ENCODE measurements at regions not wholly inside any gene's neighbourhood (a gene's known extent, or its start where the extent isn't known, plus 50 kb on each side); places are given as distances from the start of the nearest gene placed in this dataset.

DNA sequence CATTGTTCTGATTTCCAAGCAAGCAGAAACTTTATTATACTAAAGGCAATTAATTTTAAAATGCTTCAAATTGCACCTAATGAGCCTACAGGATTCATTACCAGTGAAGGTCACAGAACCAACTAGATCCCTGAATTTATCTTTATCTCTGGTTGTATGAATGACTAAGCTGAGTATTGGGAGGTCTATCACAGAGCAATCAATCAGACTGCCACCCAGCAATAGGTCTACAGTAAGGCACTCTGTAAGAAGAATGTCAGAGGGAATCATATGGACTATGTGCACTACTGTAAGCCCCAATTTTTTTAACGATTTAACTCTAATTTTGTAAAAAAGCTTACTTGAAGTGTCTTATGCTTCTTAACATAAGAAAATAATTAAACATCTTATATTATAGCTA lies 707.0 kb downstream of the AMY1C start:
- Histone ChIP-seq H3K27me3 (no peaks in the 10 kb centered on the region), H3K4me3 (no peak overlapping the region), H3K9me3 (peaks cover 0 to 36% of the 10 kb centered on the region in 2 donors), H3K27ac (no peak overlapping the region), H3K4me1 (no peaks in the 10 kb centered on the region), H3K36me3 (no peaks in the 10 kb centered on the region)
- TF ChIP-seq, protein P1, sequence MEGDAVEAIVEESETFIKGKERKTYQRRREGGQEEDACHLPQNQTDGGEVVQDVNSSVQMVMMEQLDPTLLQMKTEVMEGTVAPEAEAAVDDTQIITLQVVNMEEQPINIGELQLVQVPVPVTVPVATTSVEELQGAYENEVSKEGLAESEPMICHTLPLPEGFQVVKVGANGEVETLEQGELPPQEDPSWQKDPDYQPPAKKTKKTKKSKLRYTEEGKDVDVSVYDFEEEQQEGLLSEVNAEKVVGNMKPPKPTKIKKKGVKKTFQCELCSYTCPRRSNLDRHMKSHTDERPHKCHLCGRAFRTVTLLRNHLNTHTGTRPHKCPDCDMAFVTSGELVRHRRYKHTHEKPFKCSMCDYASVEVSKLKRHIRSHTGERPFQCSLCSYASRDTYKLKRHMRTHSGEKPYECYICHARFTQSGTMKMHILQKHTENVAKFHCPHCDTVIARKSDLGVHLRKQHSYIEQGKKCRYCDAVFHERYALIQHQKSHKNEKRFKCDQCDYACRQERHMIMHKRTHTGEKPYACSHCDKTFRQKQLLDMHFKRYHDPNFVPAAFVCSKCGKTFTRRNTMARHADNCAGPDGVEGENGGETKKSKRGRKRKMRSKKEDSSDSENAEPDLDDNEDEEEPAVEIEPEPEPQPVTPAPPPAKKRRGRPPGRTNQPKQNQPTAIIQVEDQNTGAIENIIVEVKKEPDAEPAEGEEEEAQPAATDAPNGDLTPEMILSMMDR (IDR thresholded peaks at IDR 0.05) = no peak
- no peak for DNase-seq (ENCODE audit: low spot score)

DNA sequence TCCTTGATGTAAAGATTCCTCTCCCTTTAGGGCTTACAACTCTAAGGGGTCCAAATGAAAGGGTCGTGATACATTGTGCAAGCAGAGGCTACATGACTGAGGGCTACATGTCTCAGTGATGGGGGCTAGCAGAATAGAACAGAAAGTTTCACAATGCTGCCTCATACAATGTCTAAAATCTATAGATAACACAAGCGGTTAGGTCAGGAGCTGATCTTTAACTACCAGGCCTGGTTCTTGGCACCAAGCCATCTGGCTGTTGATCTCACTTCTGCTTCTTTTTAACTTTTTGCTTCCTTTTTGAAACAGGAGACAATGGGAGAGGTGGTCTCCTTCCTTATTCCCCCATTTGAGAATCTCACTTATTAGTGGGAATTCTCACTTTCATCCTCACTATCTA lies 710.2 kb downstream of the AMY1C start:
- Histone ChIP-seq H3K4me3 (no peak overlapping the region), H3K4me1 (no peaks in the 10 kb centered on the region), H3K27ac (no peak overlapping the region), H3K9me3 (peaks cover 0 to 36% of the 10 kb centered on the region in 2 donors), H3K27me3 (no peaks in the 10 kb centered on the region), H3K36me3 (no peaks in the 10 kb centered on the region)
- DNase-seq (ENCODE audit: low spot score) = no peak
- TF ChIP-seq, protein P1 (IDR thresholded peaks at IDR 0.05) = no peak

DNA sequence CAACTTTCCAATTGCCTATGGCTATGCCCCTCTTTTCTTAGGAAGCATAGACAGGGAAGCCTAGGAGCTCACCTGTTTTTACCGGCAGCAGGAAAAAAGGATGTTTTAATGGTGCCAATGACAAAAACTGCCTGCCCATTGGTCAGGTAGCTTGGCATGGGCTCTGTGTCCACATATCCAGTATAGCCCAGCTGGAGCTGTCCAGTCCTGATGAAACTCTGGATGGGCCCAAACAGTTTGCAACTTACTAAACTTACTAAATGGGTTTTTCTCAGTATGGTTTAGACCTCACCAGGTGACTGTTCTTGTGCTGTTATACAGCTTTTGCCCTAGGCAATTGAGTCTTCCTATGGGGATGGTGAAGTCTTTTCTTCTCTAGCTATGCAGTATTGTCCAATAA lies 711.2 kb downstream of the AMY1C start:
- peaks cover 0 to 36% of the 10 kb centered on the region in 2 donors for H3K9me3 ChIP-seq
- TF ChIP-seq, protein P1 (IDR thresholded peaks at IDR 0.05) = no peak
- no peak for DNase-seq (ENCODE audit: low spot score)

DNA sequence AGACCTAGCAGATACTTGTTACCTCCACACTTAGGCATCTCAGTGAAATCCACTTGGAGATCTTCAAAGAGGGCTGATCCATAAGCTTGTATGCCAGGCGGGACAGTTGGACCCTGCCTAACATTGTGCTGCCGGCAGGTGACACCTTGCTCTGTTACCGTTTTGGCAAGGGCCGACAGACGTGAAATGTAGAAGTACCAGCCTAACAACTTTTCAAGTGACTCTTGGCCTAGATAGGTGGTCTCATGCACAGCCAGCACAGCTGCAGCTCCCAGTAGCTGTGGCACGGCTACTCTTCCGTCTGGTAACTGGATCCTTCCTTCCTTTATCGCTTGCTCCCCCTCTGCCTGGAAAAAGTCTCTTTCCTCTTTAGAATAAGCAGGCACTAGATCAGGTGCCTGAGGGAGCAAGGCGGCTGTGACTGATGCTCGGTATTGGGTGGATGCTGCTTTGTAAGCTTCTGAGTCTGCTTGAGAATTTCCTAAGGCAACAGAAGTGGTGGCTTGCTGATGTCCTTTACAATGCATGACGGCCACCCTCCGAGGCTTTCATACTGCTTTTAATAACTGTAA lies 713.5 kb downstream of the AMY1C start:
- Histone ChIP-seq H3K9me3 (peaks cover 0 to 39% of the 10 kb centered on the region in 2 donors), H3K27ac (no peak overlapping the region), H3K27me3 (no peaks in the 10 kb centered on the region), H3K4me3 (no peak overlapping the region), H3K4me1 (no peaks in the 10 kb centered on the region), H3K36me3 (no peaks in the 10 kb centered on the region)
- no peak for DNase-seq (ENCODE audit: low spot score)
- TF ChIP-seq, protein P1 (IDR thresholded peaks at IDR 0.05) = no peak

More for the DNA sequence above, 711.2 kb downstream of the AMY1C start:
- Histone ChIP-seq H3K4me1 (no peaks in the 10 kb centered on the region), H3K27ac (no peak overlapping the region), H3K36me3 (no peaks in the 10 kb centered on the region), H3K27me3 (no peaks in the 10 kb centered on the region), H3K4me3 (no peak overlapping the region)

DNA sequence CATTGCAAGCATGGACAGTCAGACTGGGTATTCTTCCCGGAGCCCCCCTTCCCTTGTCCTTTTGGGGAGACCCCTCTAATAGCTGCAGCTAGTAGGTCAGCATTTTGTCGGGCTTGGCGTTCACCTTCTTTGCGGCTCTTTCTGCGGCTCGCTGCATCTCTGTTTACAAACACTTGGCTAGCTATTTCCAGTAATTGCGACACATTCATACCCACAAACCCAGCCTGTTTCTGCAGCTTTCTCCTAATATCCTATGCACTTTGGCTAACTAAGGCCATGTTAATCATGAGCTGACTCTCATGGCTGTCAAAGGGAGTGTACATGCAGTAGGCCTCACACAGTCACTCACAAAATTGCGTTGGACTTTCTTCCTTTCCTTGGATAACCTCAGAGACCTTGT lies 716.4 kb downstream of the AMY1C start:
- TF ChIP-seq, protein P1 (IDR thresholded peaks at IDR 0.05) = no peak
- peaks cover 0 to 10% of the 10 kb centered on the region in 2 donors for H3K9me3 ChIP-seq
- DNase-seq (ENCODE audit: low spot score) = no peak
- no peak overlapping the region for H3K4me3 ChIP-seq
- H3K36me3 ChIP-seq = no peaks in the 10 kb centered on the region
- H3K27me3 ChIP-seq = no peaks in the 10 kb centered on the region
- H3K27ac ChIP-seq = no peak overlapping the region
- no peaks in the 10 kb centered on the region for H3K4me1 ChIP-seq

DNA sequence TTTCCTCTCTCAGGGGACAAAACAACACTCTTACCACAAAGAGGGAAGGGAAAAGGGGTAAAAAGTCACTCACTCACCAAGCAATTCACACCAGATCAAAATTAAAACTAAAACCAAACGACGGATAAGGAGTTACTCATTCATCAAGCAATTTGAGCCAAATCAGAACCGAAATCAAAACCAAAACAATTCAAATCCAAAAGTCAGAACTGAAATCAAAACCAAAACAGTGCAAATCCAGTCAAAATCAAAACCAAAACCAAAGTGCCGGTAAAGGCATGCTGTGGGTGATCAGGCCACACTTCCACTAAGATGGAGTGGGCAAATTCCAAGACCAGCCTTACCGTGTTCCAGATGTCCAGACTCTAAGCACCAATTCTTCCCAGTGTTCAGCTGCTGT lies 717.9 kb downstream of the AMY1C start:
- Histone ChIP-seq H3K4me3 (no peak overlapping the region), H3K27me3 (no peaks in the 10 kb centered on the region), H3K4me1 (no peaks in the 10 kb centered on the region), H3K27ac (no peak overlapping the region), H3K9me3 (peaks cover 0 to 6% of the 10 kb centered on the region in 2 donors), H3K36me3 (no peaks in the 10 kb centered on the region)
- no peak for DNase-seq (ENCODE audit: low spot score)
- TF ChIP-seq, protein P1 (IDR thresholded peaks at IDR 0.05) = no peak

Data from right atrium auricular region (tissue), 2 donors.